H9 (cell line): ENCODE measurements at regions not wholly inside any gene's neighbourhood (a gene's known extent, or its start where the extent isn't known, plus 50 kb on each side); places are given as distances from the start of the nearest gene placed in this dataset.

ENCODE experiments used
- DNase-seq: peaks from one replicate; pipeline ENCODE4 v3.0.0-alpha.2; 2017
- H2AFZ ChIP-seq: one replicate; pipeline ENCODE4 v1.6.1; 2013; ENCODE audit warnings: mild to moderate bottlenecking, low read length, control low read depth, moderate library complexity
- H2AK5ac ChIP-seq: 2 replicates; pipeline ENCODE4 v1.6.1; 2013; ENCODE audit warnings: low read length, control low read depth, mixed read lengths; ENCODE audit not compliant: insufficient read length
- H2BK120ac ChIP-seq: one replicate; pipeline ENCODE4 v1.6.1; 2013; ENCODE audit warnings: low read depth, mild to moderate bottlenecking, low read length, control low read depth, inconsistent platforms; ENCODE audit not compliant: poor library complexity, severe bottlenecking
- H2BK12ac ChIP-seq: 2 replicates; pipeline ENCODE4 v1.6.1; 2013; ENCODE audit warnings: low read length, control low read depth, mixed read lengths, low read depth; ENCODE audit not compliant: insufficient read length
- H2BK15ac ChIP-seq: 2 replicates; pipeline ENCODE4 v1.6.1; 2013; ENCODE audit warnings: low read depth, low read length, control low read depth
- H2BK20ac ChIP-seq: one replicate; pipeline ENCODE4 v1.6.1; 2013; ENCODE audit warnings: low read depth, mild to moderate bottlenecking, low read length, control low read depth, inconsistent platforms; ENCODE audit not compliant: poor library complexity, severe bottlenecking
- H2BK5ac ChIP-seq: 2 replicates; pipeline ENCODE4 v1.6.1; 2013; ENCODE audit warnings: low read length, control low read depth, mixed read lengths; ENCODE audit not compliant: insufficient read length
- H3K14ac ChIP-seq: 2 replicates; pipeline ENCODE4 v1.6.1; 2013; ENCODE audit warnings: low read length, control low read depth; ENCODE audit not compliant: insufficient read depth
- H3K18ac ChIP-seq: 2 replicates; pipeline ENCODE4 v1.6.1; 2013; ENCODE audit warnings: low read depth, mild to moderate bottlenecking, mixed read lengths, low read length, control low read depth; ENCODE audit not compliant: insufficient read length
- H3K23ac ChIP-seq: 2 replicates; pipeline ENCODE4 v1.6.1; 2013; ENCODE audit warnings: low read length, control low read depth, mixed read lengths, low read depth; ENCODE audit not compliant: insufficient read length
- H3K23me2 ChIP-seq: 2 replicates; pipeline ENCODE4 v1.6.1; 2013; ENCODE audit warnings: low read depth, mild to moderate bottlenecking, mixed read lengths, low read length, control low read depth; ENCODE audit not compliant: insufficient read length, poor library complexity, severe bottlenecking
- H3K27ac ChIP-seq: 2 replicates; pipeline ENCODE4 v1.5.1; 2013; ENCODE audit warnings: low read length, control low read depth, mixed read lengths, low read depth; ENCODE audit not compliant: insufficient read length
- H3K27me3 ChIP-seq: 2 replicates; pipeline ENCODE4 v1.6.1; 2013; ENCODE audit warnings: low read length, control low read depth, inconsistent platforms; ENCODE audit not compliant: insufficient read depth
- H3K4ac ChIP-seq: 2 replicates; pipeline ENCODE4 v1.6.1; 2013; ENCODE audit warnings: low read depth, mild to moderate bottlenecking, control low read depth, inconsistent platforms, low read length, moderate library complexity
- H3K4me1 ChIP-seq: 2 replicates; pipeline ENCODE4 v1.6.1; 2013; ENCODE audit warnings: low read length, control low read depth, inconsistent platforms; ENCODE audit not compliant: insufficient read depth
- H3K4me2 ChIP-seq: 2 replicates; pipeline ENCODE4 v1.6.1; 2013; ENCODE audit warnings: low read length, control low read depth, mixed read lengths; ENCODE audit not compliant: insufficient read length, insufficient read depth
- H3K56ac ChIP-seq: 2 replicates; pipeline ENCODE4 v1.6.1; 2013; ENCODE audit warnings: low read depth, mild to moderate bottlenecking, mixed read lengths, low read length, control low read depth; ENCODE audit not compliant: insufficient read length
- H3K79me1 ChIP-seq: 2 replicates; pipeline ENCODE4 v1.6.1; 2013; ENCODE audit warnings: low read depth, mild to moderate bottlenecking, moderate library complexity, low read length, control low read depth, inconsistent platforms; ENCODE audit not compliant: insufficient read depth, poor library complexity, severe bottlenecking
- H3K79me2 ChIP-seq: 2 replicates; pipeline ENCODE4 v1.6.1; 2013; ENCODE audit warnings: low read length, control low read depth, inconsistent platforms; ENCODE audit not compliant: insufficient read depth
- H3K9ac ChIP-seq: 2 replicates; pipeline ENCODE4 v1.6.1; 2013; ENCODE audit warnings: low read length, control low read depth, mixed read lengths; ENCODE audit not compliant: insufficient read length; ENCODE audit errors: extremely low read depth
- H3K9me3 ChIP-seq: one replicate; pipeline ENCODE4 v1.6.1; 2013; ENCODE audit warnings: low read depth, low read length, inconsistent platforms; ENCODE audit not compliant: control insufficient read depth
- H3T11ph ChIP-seq: one replicate; pipeline ENCODE4 v1.6.1; 2013; ENCODE audit warnings: mild to moderate bottlenecking, low read length, control low read depth, inconsistent platforms
- H4K20me1 ChIP-seq: one replicate; pipeline ENCODE4 v1.6.1; 2013; ENCODE audit not compliant: control insufficient read depth, insufficient read length, insufficient read depth
- H4K5ac ChIP-seq: 2 replicates; pipeline ENCODE4 v1.6.1; 2013; ENCODE audit warnings: low read depth, mild to moderate bottlenecking, mixed read lengths, low read length, control low read depth; ENCODE audit not compliant: insufficient read length
- H4K8ac ChIP-seq: replicated peaks from 2 replicates; pipeline ENCODE4 v1.6.1; 2013; ENCODE audit warnings: low read length, control low read depth, mixed read lengths, low read depth; ENCODE audit not compliant: insufficient read length
- H4K91ac ChIP-seq: 2 replicates; pipeline ENCODE4 v1.6.1; 2013; ENCODE audit warnings: low read depth, mild to moderate bottlenecking, moderate library complexity, mixed read lengths, low read length, control low read depth; ENCODE audit not compliant: insufficient read length
- H3K27ac Mint-ChIP-seq, 3 experiments: 2 replicates in 2 of 3; 3 replicates in 1 of 3; pipeline ENCODE4 v1.8.0; 2020 to 2021; ENCODE audit warnings: mixed read lengths in 3 of 3, mild to moderate bottlenecking in 1 of 3, moderate library complexity in 1 of 3
- H3K27me3 Mint-ChIP-seq: 2 replicates; pipeline ENCODE4 v1.8.0; 2021; ENCODE audit warnings: low read depth, mild to moderate bottlenecking, moderate library complexity, mixed read lengths
- H3K36me3 Mint-ChIP-seq, 3 experiments: 2 replicates in 2 of 3; 3 replicates in 1 of 3; pipeline ENCODE4 v1.8.0; 2020 to 2021; ENCODE audit warnings: low read depth in 3 of 3, mixed read lengths in 3 of 3; ENCODE audit not compliant: insufficient read depth in 1 of 3
- H3K4me1 Mint-ChIP-seq, 2 experiments: 2 replicates each; pipeline ENCODE4 v1.8.0; 2020; ENCODE audit warnings: mixed read lengths in 2 of 2
- H3K4me3 Mint-ChIP-seq, 2 experiments: 2 replicates in 1 of 2; 3 replicates in 1 of 2; pipeline ENCODE4 v1.8.0; 2020 to 2021; ENCODE audit warnings: mild to moderate bottlenecking in 2 of 2, mixed read lengths in 2 of 2, moderate library complexity in 1 of 2
- H3K9me3 Mint-ChIP-seq, 2 experiments: 2 replicates in 1 of 2; 3 replicates in 1 of 2; pipeline ENCODE4 v1.8.0; 2020; ENCODE audit warnings: mild to moderate bottlenecking in 2 of 2, mixed read lengths in 2 of 2, moderate library complexity in 1 of 2
- CTCF ChIP-seq: fragments of 200-600 bp; sonication (generic); conservative IDR thresholded peaks from 3 replicates; pipeline ENCODE4 v1.8.0; 2021; ENCODE audit warnings: antibody characterized with exemption, mild to moderate bottlenecking
- WGBS: extraction: QIAGEN DNeasy Blood & Tissue Kit; methylation state at CpG from one replicate; pipeline ENCODE4 v1.1.7; 2013; ENCODE audit warnings: missing lambda C conversion rate, low lambda C conversion rate, mixed read lengths; ENCODE audit not compliant: insufficient read length; ENCODE audit errors: extremely low coverage; 5-methylcytosine and 5-hydroxymethylcytosine counted together

GRCh38 chr13:74912898-74913297 lies 569.1 kb downstream of the TBC1D4 start:
- H3K27me3 ChIP-seq, result no peaks in the 10 kb centered on the region
- H3K4me1 Mint-ChIP-seq, result no peaks in the 10 kb centered on the region
- H3K23ac ChIP-seq, result no peak overlapping the region
- H3K4me2 ChIP-seq, result no peak overlapping the region
- no peak overlapping the region for H2BK20ac ChIP-seq
- no peak overlapping the region for H3K27ac ChIP-seq
- no peak overlapping the region for H4K8ac ChIP-seq
- no peak overlapping the region for H2BK12ac ChIP-seq
- no peaks in the 10 kb centered on the region for H3K9me3 ChIP-seq
- peak overlapping the region in 1 of 3 experiments; percentile 65; a peak in 1 of 7 replicates for H3K27ac Mint-ChIP-seq
- H3K9ac ChIP-seq, result no peak overlapping the region
- H3T11ph ChIP-seq, result no peak overlapping the region
- H4K5ac ChIP-seq, result no peak overlapping the region
- no peak for TF ChIP-seq CTCF
- no peak overlapping the region for H3K14ac ChIP-seq
- no peak overlapping the region for H2AFZ ChIP-seq
- no peak overlapping the region for H2BK5ac ChIP-seq
- H3K79me2 ChIP-seq, result no peaks in the 10 kb centered on the region
- H3K4me1 ChIP-seq, result no peaks in the 10 kb centered on the region
- no peaks in the 10 kb centered on the region for H4K20me1 ChIP-seq
- H2BK15ac ChIP-seq, result no peak overlapping the region
- no peaks in the 10 kb centered on the region for H3K9me3 Mint-ChIP-seq
- no peak overlapping the region for H3K4ac ChIP-seq
- no peak overlapping the region for H2BK120ac ChIP-seq
- H3K79me1 ChIP-seq, result no peaks in the 10 kb centered on the region
- no peaks in the 10 kb centered on the region for H3K36me3 Mint-ChIP-seq
- H3K18ac ChIP-seq, result no peak overlapping the region
- WGBS, result no CpG with 5 or more reads among the region's 2 CpGs
- H2AK5ac ChIP-seq, result no peak overlapping the region
- DNase-seq, result no peak
- no peaks in the 10 kb centered on the region for H3K23me2 ChIP-seq
- H3K27me3 Mint-ChIP-seq, result no peaks in the 10 kb centered on the region
- no peak overlapping the region for H3K56ac ChIP-seq
- H3K4me3 Mint-ChIP-seq, result no peak overlapping the region
- H4K91ac ChIP-seq, result no peak overlapping the region
